ENCODE measurements at regions not wholly inside any gene's neighbourhood (a gene's known extent, or its start where the extent isn't known, plus 50 kb on each side); places are given as distances from the start of the nearest gene placed in this dataset.
"Not testable (repeated sequence)": the region's sequence is repeated elsewhere in the genome, so short reads cannot be mapped to it uniquely, and the experiment has no call there.

- TF ChIP-seq CTCF (IDR thresholded peaks at IDR 0.05; ENCODE audit: insufficient read depth, low read depth, low read length); EZH2 (IDR thresholded peaks at IDR 0.05; ENCODE audit: insufficient read depth, low read length): not testable (repeated sequence)
Observed at GRCh38 chr10:90034862-90035261, 333.5 kb downstream of the KIF20B start.
